ENCODE measurements at regions not wholly inside any gene's neighbourhood (a gene's known extent, or its start where the extent isn't known, plus 50 kb on each side); places are given as distances from the start of the nearest gene placed in this dataset.

DNA sequence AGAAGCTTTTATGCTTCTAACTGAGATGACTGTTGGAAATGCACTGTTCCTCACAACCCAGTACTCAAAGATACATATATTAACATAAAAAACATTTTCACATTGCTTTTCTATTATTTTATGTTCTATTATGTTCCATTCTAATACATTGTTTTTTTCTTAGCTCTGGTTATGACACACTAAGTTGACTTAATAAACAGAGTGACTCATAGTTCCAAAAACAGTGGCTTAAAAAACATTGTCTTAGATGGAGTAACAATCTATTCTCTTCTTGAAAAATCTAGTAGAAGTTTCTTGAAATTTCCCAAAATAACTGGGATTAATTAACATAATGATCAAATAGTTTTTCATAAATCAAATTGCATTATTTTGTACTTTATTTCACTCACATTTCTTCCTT, 328.2 kb upstream of the LRATD1 start:
- no peak for TF ChIP-seq POLR2A (IDR thresholded peaks at IDR 0.05; ENCODE audit: low read depth)
- TF ChIP-seq, protein P1, sequence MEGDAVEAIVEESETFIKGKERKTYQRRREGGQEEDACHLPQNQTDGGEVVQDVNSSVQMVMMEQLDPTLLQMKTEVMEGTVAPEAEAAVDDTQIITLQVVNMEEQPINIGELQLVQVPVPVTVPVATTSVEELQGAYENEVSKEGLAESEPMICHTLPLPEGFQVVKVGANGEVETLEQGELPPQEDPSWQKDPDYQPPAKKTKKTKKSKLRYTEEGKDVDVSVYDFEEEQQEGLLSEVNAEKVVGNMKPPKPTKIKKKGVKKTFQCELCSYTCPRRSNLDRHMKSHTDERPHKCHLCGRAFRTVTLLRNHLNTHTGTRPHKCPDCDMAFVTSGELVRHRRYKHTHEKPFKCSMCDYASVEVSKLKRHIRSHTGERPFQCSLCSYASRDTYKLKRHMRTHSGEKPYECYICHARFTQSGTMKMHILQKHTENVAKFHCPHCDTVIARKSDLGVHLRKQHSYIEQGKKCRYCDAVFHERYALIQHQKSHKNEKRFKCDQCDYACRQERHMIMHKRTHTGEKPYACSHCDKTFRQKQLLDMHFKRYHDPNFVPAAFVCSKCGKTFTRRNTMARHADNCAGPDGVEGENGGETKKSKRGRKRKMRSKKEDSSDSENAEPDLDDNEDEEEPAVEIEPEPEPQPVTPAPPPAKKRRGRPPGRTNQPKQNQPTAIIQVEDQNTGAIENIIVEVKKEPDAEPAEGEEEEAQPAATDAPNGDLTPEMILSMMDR (IDR thresholded peaks at IDR 0.05), result no peak
